ENCODE measurements at regions not wholly inside any gene's neighbourhood (a gene's known extent, or its start where the extent isn't known, plus 50 kb on each side); places are given as distances from the start of the nearest gene placed in this dataset.

DNA sequence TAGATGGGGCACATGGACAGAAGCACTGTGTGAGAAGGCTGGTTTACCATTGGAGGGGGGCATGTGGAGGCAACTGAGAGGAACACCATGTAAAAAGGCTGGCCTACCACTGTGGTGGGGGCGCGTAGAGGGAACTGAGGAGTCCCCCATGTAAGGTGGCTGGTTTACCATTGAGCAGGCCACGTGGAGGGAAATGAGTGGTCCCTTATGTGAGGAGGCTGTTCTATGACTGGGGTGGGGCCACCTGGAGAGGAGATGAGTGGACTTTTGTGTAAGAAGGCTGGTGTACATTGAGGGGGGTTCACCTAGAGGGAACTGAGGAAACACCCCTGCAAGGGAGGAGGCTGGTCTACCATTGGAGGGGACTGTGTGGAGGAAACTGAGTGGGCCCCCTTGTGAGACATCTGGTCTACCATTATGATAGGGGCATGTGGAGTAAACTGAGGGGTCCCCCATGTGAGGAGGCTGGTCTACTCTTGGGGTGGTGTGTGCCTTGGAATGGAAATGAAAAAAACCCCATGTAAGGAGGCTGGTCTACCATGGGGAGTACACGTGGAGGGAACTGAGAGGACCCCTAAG lies 156.9 kb downstream of the FBLN2 start:
- H3K4me3 ChIP-seq (ENCODE audit: low read depth, low read length) = no peak overlapping the region
- TF ChIP-seq, protein P1, sequence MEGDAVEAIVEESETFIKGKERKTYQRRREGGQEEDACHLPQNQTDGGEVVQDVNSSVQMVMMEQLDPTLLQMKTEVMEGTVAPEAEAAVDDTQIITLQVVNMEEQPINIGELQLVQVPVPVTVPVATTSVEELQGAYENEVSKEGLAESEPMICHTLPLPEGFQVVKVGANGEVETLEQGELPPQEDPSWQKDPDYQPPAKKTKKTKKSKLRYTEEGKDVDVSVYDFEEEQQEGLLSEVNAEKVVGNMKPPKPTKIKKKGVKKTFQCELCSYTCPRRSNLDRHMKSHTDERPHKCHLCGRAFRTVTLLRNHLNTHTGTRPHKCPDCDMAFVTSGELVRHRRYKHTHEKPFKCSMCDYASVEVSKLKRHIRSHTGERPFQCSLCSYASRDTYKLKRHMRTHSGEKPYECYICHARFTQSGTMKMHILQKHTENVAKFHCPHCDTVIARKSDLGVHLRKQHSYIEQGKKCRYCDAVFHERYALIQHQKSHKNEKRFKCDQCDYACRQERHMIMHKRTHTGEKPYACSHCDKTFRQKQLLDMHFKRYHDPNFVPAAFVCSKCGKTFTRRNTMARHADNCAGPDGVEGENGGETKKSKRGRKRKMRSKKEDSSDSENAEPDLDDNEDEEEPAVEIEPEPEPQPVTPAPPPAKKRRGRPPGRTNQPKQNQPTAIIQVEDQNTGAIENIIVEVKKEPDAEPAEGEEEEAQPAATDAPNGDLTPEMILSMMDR (IDR thresholded peaks at IDR 0.05; ENCODE audit: insufficient read depth, low read depth, low read length, missing control alignments) = no peak
- no peak for DNase-seq (ENCODE audit: low read depth)

DNA sequence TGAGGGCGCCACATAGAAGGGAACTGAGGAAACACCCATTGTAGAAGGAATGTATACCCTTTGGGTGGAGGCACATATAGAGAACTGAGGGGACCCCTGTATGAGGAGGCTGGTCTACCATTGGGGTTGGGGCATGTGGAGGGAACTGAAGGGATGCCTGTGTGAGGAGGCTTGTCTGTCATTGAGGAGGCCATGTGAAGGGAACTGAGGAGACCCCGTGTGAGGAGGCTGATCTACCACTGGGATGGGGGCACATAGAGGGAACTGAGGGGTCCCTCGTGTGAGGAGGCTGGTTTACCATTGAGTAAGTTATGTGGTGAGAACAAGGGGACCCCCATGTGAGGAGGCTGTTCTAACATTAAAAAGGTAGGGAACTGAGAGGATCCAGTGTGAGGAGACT lies 156.1 kb downstream of the FBLN2 start:
- DNase-seq (ENCODE audit: low read depth) = no peak
- TF ChIP-seq, protein P1 (IDR thresholded peaks at IDR 0.05; ENCODE audit: insufficient read depth, low read depth, low read length, missing control alignments) = no peak

DNA sequence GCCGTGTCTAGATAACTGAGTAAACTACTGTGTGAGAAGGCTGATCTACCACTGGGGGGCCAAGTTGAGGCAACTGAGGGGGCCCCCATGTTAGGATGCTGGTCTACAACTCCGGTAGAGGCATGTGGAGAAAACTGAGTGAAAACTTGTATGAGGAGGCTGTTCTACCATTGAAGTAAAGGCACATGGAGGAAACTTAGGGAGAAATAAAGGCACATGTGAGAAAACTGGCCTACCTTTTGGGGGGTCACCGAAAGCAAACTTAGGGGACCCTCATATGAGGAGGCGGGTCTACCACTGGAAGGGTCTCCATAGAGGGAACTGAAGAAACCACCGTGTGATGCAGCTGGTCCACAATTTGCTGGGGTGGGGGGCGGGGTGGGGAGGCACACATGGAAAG lies 155.2 kb downstream of the FBLN2 start:
- TF ChIP-seq, protein P1 (IDR thresholded peaks at IDR 0.05; ENCODE audit: insufficient read depth, low read depth, low read length, missing control alignments) = no peak
- H3K4me3 ChIP-seq (ENCODE audit: low read depth, low read length) = no peak overlapping the region
- no peak for DNase-seq (ENCODE audit: low read depth)

More for the DNA sequence above, 156.1 kb downstream of the FBLN2 start:
- H3K4me3 ChIP-seq (ENCODE audit: low read depth, low read length) = no peak overlapping the region

DNA sequence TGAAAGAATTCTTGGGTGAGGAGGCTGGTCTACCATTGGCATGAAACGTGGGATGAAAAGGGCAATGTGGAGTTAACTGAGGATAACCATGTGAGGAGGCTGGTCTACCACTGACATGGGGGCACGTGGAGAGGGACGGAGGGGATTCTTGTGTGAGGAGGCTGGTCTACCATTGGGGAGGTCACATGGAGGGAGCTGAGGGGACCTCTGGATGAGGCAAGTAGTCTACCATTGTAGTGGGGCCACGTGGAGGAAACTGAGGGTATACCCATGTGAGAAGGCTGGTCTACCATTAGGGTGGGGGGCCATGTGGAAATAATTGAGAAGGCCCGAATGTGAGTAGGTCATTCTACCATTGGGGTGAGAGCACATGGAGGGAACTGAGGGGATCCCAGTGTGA lies 154.1 kb downstream of the FBLN2 start:
- TF ChIP-seq, protein P1 (IDR thresholded peaks at IDR 0.05; ENCODE audit: insufficient read depth, low read depth, low read length, missing control alignments) = no peak
- DNase-seq (ENCODE audit: low read depth) = no peak

DNA sequence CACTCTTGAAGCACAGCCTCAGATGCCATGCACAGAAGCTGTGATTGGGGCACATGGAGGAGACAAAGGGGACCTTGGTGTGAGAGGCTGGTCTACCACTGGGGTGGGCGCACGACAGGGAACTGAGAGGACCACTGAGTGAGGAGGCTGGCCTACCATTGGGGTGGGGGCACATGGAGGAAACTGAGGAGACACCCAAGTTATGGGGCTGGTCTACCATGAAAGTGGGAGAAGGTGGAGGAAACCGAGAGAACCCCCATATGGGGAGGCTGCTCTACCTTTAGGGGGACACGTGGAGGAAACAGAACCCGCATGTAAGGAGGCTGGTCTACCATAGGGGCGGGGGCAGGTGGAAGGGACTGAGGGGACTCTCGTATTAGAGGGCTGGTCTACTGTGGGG lies 153.4 kb downstream of the FBLN2 start:
- TF ChIP-seq, protein P1 (IDR thresholded peaks at IDR 0.05; ENCODE audit: insufficient read depth, low read depth, low read length, missing control alignments) = no peak
- no peak overlapping the region for H3K4me3 ChIP-seq (ENCODE audit: low read depth, low read length)
- DNase-seq (ENCODE audit: low read depth) = no peak

More for the DNA sequence above, 154.1 kb downstream of the FBLN2 start:
- H3K4me3 ChIP-seq (ENCODE audit: low read depth, low read length) = no peak overlapping the region

DNA sequence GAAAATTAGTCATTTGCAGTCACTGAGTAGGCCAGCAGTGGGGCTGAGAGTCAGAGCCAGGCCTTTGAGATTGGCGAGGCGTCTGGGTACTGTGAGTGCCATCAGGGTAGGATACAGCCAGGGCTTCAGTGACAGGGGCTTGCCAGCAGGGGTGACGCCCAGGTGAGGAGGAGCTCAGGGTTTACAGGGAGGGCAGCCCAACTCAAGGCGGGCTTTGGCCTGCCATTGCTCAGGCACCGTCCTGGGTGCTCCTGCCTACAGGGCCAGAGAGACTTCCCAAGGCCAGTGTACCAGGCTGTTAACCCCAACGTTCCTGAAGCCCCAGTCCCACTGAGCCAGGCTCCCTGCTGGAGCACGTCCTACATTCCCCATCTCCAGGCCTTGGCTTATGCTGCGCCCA lies 152.0 kb downstream of the FBLN2 start:
- TF ChIP-seq, protein P1 (IDR thresholded peaks at IDR 0.05; ENCODE audit: insufficient read depth, low read depth, low read length, missing control alignments) = no peak
- no peak overlapping the region for H3K4me3 ChIP-seq (ENCODE audit: low read depth, low read length)
- no peak for DNase-seq (ENCODE audit: low read depth)

DNA sequence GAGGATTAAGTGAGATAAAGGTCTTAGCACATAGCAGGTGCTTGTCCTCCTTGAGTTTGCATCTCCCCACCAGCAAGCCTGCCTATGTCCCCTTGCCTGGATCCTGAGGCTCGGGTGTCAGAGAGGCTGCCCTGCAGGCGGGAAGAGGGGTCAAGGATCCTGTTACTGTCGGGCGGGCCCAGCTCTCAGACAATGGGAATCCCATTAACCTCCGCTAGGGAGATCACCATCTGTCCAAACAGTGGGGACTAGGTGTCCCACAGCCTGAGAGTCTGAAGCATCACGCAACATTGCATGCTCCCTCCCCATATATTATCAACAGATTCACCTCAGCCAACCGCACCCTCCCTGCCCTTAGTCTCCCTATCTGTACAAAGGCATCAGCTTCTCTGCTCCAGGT lies 151.4 kb downstream of the FBLN2 start:
- TF ChIP-seq, protein P1 (IDR thresholded peaks at IDR 0.05; ENCODE audit: insufficient read depth, low read depth, low read length, missing control alignments) = no peak
- DNase-seq (ENCODE audit: low read depth) = no peak
- no peak overlapping the region for H3K4me3 ChIP-seq (ENCODE audit: low read depth, low read length)

All from GM12865 (cell line).